Femur (tissue), 1 donor: ENCODE measurements at regions not wholly inside any gene's neighbourhood (a gene's known extent, or its start where the extent isn't known, plus 50 kb on each side); places are given as distances from the start of the nearest gene placed in this dataset.

Experiments
- DNase-seq: peaks from one replicate; pipeline ENCODE4 v3.0.0-alpha.2; 2017

DNA sequence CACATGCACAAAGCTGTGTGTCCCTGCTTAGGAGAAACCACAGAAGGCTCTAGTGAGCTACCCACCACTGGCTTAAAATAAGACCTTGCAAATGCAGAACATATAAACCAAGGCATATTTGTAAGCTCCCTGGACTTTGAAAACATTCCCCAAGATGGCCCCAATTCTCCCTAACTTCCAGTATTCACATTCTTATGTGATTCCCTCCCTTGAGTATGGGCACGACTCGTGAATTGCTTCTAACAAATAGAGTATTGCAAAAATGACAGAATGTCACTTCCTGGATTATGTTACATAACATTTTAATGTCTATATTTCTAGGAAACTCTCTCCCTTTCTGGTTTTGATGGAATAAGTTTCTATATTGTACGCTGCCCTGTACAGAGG, 131.8 kb upstream of the MCTP2 start:
- DNase-seq, result no peak

DNA sequence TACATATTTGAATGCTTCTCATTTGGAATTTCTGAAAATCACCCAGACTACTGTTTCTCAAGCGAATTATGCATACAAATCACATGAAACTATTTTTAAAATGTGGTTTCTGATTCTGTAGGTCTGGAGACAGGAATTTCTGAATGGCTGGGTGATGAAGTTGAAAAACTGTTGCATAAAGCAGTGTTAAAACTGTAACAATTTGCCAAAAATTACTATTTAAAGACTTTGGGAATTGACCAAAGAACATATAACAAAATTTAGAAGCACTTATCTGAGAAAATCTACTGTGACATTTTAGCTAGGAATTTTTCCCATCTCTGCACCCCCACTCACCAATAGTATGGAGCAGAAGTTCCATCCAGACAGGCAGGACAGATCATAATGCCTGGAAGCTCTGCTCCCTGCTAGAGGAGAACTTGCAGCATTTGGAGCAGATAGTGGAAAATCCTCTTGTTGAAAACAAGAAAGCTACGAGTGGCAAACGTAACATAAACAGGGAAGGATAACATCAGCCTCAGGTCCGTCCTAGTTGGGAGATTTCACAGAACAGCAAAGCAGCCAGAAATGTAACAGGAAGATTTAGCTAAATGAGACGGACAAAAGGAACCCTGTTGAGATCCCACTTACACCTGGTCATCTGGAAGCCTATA, 132.3 kb upstream of the MCTP2 start:
- no peak for DNase-seq

DNA sequence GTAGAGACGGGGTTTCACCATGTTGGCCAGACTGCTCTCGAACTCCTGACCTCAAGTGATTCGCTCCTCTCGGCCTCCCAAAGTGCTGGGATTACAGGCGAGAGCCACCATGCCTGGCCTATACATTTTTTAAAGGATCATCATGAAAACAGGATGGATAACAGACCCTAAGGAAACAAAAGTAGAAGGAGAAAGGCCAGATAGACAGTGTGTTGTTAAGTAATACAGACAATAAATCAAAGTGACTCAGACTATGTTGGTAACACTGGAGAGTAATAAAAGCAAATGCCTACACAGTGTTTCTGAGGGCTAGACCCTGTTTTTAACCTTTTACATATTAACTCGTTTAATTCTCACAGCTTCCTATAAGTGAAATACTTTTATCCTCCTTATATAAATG, 133.8 kb upstream of the MCTP2 start:
- no peak for DNase-seq

DNA sequence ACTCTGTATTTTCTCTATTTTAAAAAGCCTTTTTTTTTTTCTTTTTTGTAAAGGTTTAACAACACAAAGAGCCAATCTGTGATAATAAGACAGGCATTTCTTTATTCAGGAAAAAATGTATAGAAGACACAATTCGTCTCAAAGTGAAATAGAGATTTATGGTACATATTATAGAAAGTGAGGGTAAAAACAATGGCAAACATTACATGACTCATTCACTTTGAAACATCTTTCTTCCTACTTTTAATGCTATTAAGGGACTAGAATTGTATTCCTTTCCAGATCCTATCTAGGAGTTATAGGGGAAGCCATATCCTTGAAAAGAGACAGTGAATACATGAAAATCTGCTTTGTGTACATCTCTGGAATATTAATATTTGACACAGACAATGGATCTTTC, 137.1 kb upstream of the MCTP2 start:
- no peak for DNase-seq

DNA sequence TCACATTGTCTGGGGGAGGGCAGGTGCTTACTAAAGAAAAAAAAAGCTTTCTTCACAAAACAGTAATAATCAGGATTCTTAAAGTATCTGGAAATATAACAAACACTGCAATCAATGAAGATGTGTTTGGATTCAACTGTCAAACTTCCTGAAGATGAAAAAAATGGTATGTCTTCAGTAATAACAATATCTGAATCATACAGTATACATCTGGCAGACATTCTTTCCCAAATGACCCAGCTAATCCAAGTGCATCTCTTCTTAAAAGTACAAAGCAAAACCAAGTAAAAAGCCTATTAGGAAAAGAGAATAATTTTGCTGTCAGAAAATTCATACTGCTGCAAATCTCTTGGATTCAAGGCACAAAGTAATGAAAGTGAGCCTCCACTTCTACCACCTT, 145.0 kb upstream of the MCTP2 start:
- no peak for DNase-seq

DNA sequence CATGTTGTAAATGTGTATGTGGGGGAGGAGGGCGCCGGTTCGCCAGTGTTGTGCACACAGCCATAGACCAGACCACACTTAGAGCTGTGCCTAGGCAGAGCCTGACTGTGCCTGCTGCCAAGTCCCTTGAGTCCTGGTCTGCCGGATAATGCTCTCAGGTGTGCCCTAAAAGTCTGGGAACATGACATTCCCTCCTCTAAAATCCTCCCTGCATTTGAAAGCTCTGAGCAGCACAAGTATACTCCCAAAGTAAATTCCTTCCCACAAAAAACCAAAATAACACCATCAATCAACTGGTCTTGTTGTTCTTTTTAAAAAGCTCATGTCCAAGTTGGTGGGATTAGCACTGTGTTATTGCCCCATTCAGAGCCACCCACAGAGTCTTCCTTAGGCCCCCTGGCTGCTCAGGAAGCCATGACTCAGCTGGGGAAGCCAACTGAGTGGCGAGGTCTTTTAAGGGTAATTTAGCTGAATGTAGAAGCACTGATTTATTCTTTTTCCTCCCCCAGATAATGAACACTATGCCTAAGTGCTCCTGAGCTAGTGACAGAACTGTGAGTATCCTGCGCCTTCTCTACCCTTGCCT, 147.8 kb upstream of the MCTP2 start:
- no peak for DNase-seq

DNA sequence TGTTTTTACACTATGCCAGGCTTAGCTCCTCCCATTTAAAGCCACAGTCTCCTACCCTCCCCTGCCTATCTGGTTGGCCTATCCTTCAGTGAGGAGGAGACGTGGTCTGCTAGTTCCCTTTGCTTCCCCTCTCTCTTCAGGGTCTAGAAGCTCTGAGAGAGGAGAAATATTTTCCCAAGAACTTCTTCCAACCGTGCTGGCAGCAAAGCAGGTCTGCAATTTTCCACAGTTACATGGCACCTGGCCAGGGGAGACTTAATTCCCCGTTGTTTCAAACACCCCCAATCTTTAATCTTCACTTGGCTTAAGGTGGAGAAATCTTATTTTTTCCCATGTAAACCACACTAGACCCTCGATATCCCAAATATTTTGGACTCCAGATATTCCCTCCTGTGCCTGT, 149.5 kb upstream of the MCTP2 start:
- peak; percentile 45 for DNase-seq

DNA sequence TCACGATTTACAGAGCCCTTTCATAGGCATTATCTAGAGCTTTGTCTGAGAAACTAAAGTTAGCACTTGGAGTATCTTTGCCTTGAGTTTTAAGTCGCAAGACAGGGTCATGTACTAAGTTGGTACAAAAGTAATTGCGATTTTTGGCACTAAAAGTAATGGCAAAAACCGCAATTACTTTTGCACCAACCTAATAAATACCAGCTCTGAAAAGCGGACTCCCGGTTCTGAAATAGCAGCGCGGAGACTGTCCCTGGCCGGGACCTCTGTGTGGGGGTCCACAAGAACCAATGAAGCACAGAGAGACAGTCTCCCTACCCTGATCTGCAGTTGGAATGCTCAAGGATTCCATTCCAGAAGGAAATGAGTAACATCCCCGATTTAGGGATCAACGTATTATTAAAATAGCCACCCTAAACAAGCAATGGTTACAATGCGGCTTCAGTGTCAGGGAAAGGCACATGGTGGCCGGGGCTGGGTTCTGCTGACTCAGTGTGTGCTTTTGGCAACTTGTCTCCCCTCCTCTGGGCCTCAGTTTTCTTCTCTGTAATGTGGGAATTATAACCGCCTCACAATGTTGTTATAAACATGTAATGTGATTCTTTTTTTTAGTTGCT, 150.3 kb upstream of the MCTP2 start:
- DNase-seq, result no peak

DNA sequence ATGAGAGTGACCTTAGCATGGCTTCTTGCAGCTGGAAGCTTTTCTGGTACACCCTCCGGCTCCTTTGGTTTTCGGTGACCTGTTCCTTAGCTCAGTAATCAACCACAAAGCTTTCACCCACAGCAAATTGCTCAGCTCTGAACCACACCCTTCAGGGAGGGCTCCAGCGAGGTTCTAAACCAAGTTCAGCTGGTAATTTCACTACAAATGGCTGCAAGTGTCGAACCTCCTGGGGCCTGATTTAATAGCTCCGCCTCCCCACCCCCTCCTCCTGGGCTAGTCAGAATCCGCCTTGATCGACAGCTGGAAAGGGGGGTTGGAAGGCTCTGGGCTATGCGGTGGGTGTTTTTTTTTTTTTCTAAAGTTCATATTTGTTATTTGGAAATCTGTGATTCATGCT, 150.9 kb upstream of the MCTP2 start:
- peak; percentile 48 for DNase-seq

DNA sequence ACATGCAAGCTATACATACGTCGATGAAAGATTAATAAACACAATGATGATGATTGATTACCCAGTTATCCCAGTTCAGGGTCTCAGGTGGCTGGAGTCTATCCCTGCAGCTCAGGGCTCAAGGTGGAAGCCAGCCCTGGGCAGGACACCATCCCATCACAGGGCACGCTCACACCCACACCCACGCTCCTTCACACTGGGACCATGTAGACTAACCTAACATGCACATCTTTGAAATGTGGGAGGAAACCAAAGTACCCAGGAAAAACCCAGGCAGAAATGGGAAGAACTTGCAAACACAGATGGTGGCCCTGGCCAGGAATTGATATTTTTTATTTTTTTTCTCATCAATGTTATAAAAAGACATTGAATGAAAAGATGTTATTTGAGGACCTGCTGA, 151.4 kb upstream of the MCTP2 start:
- DNase-seq, result no peak

DNA sequence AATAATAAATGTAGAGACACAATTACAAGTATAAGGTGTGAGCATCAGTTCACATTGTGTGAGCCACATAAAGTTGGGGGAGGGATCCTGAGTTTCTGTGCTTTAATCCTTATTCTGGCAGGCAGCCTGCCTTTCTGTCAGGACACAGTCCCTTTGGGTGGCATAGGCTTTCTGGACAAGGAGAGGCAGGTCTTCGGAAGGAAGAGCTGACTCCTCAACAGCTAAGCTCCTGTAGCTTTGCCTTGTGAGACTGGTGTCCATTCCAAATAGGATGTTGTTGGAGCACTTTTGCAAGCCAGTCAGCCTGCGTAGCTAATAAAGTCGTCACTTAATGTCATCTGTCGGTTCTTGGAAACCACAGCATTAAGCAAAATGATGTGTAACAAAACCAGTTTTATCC, 151.9 kb upstream of the MCTP2 start:
- no peak for DNase-seq

DNA sequence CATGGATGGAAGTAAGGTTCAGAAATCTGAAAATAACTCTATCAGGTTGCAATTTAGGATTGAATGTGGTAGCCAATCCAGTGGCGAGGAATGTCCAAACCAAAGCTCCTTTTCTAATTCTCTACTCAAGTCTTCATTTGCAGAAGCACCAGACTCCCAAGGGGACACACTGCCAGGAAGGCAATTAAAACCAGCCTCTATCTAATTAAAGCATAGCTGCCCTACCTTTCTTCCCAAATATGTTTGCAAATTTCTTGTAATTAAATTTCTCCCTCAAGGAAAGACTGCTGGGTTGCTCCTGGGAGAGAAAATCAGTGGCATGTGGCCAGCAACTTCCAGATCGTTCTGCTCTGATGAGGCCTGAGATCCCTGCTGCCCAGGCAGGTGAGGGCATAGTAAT, 153.4 kb upstream of the MCTP2 start:
- no peak for DNase-seq

DNA sequence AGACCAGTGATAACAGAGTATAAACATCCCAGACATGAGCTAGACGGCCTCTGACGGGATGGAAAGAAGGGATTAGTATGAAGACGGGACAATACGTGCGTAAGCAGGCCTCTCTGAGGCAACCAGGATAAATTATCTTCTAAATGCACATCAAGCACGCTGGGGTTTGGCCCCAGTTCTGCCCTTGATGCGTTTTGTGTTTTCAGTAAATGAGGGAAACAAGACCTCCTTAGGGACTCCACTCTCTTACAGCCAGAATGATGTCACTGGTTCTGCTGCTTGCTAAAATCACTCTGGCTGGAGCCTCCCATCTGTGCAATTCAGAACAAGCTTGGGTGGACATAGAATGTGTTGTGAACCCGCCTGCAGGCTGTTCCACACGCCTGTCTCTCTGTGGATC, 156.0 kb upstream of the MCTP2 start:
- peak; percentile 87 for DNase-seq

DNA sequence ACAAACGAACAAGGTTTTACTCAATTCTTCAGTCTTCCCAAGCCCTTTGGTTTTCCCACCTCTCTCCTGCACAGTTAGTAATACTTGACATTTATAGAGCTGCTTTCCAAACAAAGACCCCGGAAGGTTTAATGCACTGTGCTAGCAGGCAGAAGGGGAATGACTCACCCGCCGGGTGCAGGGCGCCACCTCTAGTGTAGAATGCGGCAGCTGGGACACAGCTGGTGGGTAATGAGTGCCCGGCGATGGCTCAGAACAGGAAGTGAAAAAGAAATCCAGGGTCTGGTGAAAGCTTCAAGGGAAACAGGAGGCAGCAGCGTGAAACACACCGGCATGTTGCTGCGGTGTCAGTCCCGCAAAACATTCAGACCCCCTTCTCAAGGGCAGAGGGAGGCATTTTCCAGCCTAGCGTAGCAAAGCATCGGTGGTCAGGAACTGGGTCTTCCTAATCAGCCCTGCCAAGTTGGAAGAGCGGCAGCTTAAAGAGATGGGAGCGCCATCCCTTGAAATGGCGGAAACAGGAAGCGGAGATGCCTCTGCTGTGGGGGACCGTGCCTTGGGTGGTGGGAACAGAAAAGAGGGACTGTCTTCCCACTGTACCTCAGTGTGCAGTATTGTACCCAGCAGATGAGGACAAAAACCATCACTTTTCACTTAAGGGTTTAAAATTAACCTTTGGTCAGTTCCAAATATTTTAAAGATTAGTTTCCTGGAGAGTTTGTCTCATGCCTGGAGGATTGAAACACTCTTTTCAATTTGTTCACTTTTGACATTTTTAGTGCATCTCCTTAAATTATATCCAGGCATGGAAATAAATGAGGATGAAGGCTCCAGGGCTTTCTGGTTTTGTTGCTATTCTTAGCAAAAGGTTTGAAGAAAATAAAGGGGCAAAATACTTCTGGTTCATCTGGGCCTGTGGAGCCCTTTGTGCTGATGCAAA, 160.7 kb upstream of the MCTP2 start:
- DNase-seq, result peak; percentile 46

DNA sequence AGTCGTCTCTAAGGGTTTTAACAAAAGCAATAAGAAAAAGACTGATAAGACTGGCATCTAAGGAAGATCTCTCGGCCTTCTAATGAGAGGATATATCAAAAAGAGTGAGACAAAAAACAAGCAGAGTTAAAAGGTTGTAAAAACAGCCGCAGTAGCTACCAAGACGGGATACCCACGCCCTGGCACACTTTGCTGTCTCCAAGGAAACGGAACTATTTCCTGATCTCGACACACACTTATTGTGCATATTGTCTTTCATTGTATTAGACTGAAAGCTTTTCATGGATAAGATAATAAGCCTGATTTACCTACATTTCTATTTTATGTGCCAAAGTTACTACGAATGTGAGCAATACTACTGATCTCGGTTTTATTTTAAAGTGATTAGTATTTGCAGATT, 161.5 kb upstream of the MCTP2 start:
- no peak for DNase-seq

DNA sequence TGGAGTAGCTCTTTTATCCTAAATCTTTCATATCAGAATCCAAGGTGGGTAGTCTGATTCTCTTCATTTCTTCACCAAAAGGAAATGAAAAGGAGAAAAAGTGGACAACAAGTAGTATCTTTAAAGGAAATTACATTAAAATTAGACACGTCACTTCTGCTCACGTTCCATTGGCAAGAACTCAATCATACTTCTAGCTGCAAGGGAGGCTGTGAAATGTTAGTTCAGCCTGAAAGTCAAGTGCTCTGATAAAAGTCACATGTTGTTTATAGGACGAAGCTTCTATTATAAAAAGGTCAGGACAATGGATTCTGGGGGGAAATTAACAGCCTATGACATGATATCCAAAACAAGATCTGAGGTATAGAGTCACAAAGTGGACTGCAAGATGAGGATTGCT, 164.6 kb upstream of the MCTP2 start:
- DNase-seq, result no peak

DNA sequence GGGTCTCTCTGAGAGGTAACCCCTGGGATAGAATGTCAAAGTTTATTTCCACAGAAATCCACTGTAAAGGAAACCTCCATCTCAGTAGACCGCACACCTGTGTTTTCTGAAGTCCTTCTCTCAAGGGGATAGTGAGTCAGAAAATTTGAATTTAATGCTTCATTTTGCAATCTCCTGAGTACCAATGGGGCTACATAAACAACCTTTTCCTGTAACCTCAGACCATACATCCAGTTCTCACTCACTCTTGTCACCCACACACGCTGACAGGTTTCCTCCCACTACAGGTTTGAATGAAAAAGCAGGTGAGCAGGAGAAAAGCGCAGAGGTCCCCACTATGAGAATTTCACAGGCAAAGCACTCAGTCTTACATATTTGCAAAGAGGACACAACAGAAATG, 165.3 kb upstream of the MCTP2 start:
- no peak for DNase-seq

DNA sequence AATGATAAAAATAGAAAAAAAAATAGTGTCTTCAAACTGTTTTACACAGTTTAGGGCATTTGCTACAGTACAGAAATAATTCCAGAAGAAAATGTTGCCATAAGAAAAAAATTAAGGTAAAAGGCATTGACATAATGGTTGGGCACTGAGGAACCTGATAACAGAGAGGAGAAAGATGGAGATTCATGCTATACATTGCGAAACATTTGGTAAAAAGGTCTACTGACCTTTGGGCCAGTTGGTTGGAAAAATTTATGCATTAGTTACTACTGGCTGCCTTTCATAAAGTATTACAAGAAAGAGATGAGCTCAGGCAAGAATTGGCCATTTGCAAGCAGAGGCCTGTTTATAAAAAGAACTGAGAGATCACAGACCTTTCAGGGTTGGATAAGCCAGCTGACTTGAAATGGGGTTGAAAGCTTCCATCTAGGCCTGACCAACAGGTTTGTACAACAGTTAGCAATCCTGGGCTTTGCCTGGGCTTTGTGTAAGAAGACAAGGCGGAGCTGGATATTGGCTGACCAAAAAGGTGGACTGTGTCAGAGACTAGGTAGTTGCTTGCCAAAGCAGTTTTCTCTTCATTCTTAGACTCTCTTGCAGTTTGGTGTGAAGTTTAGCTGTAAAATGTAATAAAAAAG, 166.6 kb upstream of the MCTP2 start:
- no peak for DNase-seq

DNA sequence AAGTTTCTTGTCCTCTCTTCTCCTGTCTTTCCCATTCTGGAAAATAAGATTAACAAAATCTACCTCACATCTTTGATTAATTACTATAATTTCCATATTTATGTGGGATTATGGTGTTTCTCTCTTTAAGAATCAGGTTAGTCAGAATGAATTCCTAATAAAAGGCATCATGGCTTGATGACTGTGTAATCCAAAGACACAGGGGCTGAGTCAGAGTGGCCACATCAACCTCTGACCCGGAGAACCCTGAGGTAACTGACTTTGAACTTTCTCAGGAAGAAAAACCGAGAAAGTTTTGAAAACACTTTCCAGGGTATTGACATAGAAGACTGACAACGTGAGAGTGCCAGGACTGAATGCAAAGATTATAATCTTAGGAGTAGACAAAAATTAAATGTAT, 170.3 kb upstream of the MCTP2 start:
- DNase-seq, result no peak

DNA sequence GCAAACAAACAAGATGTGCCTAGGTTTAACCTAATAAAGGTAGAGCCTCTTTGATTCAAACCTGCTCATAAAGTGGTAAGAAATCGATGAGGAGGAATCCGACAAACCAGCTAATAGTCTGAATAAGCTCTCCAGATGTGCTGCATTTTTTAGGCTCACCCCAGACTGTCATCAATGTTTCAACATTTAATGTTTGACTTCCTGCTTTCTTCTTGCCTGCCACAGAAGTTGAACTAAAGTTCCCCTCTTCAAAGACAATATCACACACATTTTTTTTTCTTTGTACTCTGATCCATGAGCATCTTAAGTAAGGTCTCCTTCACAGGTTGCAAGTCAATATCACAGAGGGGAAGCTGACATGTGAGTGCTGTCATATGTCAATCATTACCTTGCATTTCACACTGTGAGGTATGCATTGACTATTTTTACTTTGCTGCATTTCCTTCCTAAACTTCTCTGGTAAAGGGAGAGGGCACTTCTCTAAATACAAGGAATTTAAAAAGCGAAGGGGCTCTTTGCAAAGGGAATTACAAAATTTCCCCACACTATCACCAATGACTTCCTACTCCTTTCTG, 172.3 kb upstream of the MCTP2 start:
- DNase-seq, result no peak

DNA sequence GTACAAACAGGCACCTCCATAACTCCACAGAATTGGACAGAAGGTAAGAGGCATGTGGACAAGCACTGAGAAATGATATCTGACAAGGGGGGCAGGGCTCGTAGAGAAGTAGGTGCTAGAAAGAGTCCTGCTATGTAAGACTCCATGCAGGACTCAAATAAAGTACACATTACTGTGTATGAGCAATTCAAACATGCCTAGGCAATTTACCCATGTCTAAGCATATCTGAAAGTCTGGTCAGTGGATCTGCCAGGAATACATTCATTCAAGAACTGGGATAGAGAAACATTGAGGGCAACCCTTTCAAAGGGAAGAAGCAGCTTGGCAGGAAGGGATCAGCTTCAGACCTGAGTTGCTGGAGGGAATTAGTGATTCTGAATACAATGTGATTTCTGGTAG, 174.1 kb upstream of the MCTP2 start:
- DNase-seq, result no peak

DNA sequence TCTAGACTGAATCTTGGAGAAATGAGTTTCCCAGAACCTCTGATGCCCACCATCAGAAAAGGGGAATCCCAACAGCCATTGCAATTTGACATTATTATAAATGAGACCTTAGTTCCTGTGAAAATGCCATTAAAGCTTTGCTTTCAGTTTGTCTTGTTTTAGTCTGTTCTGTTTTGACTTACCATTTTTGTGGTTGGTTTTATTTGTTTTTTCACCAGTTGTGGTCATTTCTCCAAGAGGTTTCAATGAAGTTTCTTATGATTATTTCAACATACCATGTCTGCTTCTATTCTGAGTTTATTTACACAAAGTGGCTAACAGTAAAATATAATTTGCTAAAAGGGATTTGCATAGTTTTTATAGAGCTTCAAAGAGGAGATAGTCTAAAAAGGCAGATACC, 175.0 kb upstream of the MCTP2 start:
- DNase-seq, result no peak

DNA sequence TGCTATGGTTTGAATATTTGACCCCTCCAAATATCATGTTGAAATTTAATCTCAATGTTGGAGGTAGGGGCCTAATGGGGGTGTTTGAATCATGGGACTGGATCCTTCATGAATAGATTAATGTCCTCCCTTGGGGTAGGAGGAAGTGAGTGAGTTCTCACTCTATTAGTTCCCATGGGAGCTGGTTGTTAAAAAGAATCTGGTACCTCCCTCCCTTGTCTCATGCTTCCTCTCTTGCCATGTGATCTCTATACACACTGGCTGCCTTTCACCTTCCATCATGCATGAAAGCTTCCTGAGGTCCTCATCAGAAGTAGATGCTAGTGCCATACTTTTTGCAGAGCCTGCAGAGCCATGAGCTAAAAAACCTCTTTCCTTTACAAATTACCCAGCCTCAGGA, 177.7 kb upstream of the MCTP2 start:
- DNase-seq, result no peak
